PC-9 (cell line): ENCODE measurements at regions not wholly inside any gene's neighbourhood (a gene's known extent, or its start where the extent isn't known, plus 50 kb on each side); places are given as distances from the start of the nearest gene placed in this dataset.
"Not testable (repeated sequence)": the region's sequence is repeated elsewhere in the genome, so short reads cannot be mapped to it uniquely, and the experiment has no call there.

Experiments used
- EZH2 ChIP-seq: fragments of 200-600 bp; sonication (generic); IDR thresholded peaks from 2 replicates; pipeline ENCODE4 v1.8.0; 2017; ENCODE audit warnings: antibody characterized with exemption, low read depth
- TF ChIP-seq, protein P1 (sequence below): fragments of 200-600 bp; sonication (generic); conservative IDR thresholded peaks from 2 replicates; pipeline ENCODE4 v1.6.1; 2017; ENCODE audit warnings: mixed run types, antibody characterized with exemption, mild to moderate bottlenecking, moderate library complexity

DNA sequence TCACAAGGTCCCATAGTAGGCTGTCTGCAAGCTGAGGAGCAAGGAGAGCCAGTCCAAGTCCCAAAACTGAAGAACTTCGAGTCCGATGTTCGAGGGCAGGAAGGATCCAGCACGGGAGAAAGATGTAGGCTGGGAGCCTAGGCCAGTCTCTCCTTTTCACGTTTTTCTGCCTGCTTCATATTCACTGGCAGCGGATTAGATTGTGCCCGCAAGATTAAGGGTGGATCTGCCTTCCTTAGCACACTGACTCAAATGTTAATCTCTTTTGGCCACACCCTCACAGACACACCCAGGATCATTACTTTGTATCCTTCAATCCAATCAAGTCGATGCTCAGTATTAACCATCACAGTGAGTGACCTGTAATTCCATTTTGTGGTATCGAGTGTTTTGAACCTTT is 592.2 kb upstream of the HTR2C start:
- TF ChIP-seq, protein P1, sequence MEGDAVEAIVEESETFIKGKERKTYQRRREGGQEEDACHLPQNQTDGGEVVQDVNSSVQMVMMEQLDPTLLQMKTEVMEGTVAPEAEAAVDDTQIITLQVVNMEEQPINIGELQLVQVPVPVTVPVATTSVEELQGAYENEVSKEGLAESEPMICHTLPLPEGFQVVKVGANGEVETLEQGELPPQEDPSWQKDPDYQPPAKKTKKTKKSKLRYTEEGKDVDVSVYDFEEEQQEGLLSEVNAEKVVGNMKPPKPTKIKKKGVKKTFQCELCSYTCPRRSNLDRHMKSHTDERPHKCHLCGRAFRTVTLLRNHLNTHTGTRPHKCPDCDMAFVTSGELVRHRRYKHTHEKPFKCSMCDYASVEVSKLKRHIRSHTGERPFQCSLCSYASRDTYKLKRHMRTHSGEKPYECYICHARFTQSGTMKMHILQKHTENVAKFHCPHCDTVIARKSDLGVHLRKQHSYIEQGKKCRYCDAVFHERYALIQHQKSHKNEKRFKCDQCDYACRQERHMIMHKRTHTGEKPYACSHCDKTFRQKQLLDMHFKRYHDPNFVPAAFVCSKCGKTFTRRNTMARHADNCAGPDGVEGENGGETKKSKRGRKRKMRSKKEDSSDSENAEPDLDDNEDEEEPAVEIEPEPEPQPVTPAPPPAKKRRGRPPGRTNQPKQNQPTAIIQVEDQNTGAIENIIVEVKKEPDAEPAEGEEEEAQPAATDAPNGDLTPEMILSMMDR: not testable (repeated sequence)
- not testable (repeated sequence) for TF ChIP-seq EZH2
